ENCODE measurements at regions not wholly inside any gene's neighbourhood (a gene's known extent, or its start where the extent isn't known, plus 50 kb on each side); places are given as distances from the start of the nearest gene placed in this dataset.

- no peak for DNase-seq (ENCODE audit: low spot score)
- TF ChIP-seq CTCF (IDR thresholded peaks at IDR 0.05; ENCODE audit: extremely low read depth, missing control alignments): no peak
Observed at GRCh38 chr4:163610648-163611047, 116.2 kb downstream of the TMA16 start.

- no peak for DNase-seq (ENCODE audit: low spot score)
- TF ChIP-seq CTCF (IDR thresholded peaks at IDR 0.05; ENCODE audit: extremely low read depth, missing control alignments): no peak
Observed at GRCh38 chr4:163611182-163611581, 116.7 kb downstream of the TMA16 start.

GRCh38 chr4:163611784-163612445, 117.4 kb downstream of the TMA16 start:
- no peak for DNase-seq (ENCODE audit: low spot score)
- TF ChIP-seq CTCF (IDR thresholded peaks at IDR 0.05; ENCODE audit: extremely low read depth, missing control alignments): no peak

GRCh38 chr4:163612762-163613161, 118.3 kb downstream of the TMA16 start:
- no peak for TF ChIP-seq CTCF (IDR thresholded peaks at IDR 0.05; ENCODE audit: extremely low read depth, missing control alignments)
- DNase-seq (ENCODE audit: low spot score): no peak

- no peak for DNase-seq (ENCODE audit: low spot score)
- no peak for TF ChIP-seq CTCF (IDR thresholded peaks at IDR 0.05; ENCODE audit: extremely low read depth, missing control alignments)
Observed at GRCh38 chr4:163613383-163613782, 118.9 kb downstream of the TMA16 start.

GRCh38 chr4:163614866-163615265, 120.4 kb downstream of the TMA16 start:
- DNase-seq (ENCODE audit: low spot score): no peak
- TF ChIP-seq CTCF (IDR thresholded peaks at IDR 0.05; ENCODE audit: extremely low read depth, missing control alignments): no peak

- TF ChIP-seq CTCF (IDR thresholded peaks at IDR 0.05; ENCODE audit: extremely low read depth, missing control alignments): no peak
- DNase-seq (ENCODE audit: low spot score): no peak
Observed at GRCh38 chr4:163618845-163619244, 124.4 kb downstream of the TMA16 start.
